Stimulated activated CD4-positive, alpha-beta T cell treated with anti-CD3 and anti-CD28 coated beads, TNF-alpha, amount 100 ng/mL, for 48 hours (primary cell): ENCODE measurements at regions not wholly inside any gene's neighbourhood (a gene's known extent, or its start where the extent isn't known, plus 50 kb on each side); places are given as distances from the start of the nearest gene placed in this dataset.

ENCODE experiments used
- DNase-seq, 3 donors: peaks; one replicate each; pipeline ENCODE4 v3.0.0-alpha.2; 2020; ENCODE audit warnings: low read depth in 3 of 3

DNA sequence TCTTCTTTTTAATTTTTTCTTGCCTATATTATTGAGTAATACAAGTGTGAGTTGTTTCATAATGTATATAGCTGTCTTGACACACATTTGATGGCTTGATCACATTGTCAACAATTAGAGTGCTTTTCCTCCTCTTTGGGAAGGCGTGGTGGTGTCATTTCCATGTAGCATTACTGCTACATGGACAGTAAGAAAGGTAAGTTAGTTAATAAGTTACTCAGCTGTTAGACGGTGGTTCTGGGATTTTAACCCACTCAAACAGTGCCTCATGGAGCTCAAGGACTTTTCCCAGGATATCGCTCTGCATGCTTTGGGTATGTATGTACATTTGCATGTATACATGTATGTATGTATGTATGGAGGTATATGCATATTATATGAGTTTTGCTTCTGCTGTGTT is 94.6 kb downstream of the HAPSTR1 start:
- no peak for DNase-seq

DNA sequence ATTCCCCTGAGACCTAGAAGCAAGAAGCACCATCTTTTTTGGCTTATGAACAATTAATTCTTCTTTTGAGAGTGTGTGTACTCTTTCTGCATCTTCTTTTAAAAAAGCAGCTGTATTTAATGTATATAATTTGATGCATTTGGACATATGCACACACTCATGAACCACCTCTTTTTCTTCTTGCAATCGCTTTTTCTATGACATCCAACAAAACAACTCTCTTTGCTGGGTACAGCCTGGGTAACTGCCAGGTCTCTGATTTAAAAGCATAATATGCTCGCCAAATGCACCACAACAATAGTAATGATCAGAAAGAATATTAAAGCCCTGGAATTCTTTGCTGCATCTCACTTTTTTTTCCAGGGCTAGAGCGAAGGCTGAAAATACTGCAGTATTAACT is 97.3 kb downstream of the HAPSTR1 start:
- no peak for DNase-seq

DNA sequence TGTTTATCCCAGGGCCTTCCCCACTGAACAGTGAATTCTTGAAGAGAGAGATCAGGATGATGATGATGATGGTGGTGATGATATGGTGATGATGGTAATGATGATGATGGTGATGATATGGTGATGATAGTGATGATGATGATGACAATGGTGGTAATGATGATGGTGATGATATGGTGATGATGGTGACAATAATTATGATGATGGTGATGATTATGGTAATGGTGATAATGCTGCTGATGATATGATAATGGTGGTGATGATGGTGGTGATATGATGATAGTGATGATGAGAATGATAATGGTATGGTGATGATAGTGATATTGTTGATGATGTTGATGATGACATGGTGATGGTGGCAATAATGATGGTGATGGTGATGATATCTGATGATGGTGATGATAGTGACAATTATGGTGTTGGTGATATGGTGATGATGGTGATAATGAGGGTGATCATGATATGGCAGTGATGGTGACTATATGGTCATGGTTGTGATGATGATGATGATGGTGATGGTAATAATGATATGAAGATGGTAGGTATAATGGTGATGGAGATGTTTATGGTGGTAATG is 99.9 kb downstream of the HAPSTR1 start:
- DNase-seq: no peak

DNA sequence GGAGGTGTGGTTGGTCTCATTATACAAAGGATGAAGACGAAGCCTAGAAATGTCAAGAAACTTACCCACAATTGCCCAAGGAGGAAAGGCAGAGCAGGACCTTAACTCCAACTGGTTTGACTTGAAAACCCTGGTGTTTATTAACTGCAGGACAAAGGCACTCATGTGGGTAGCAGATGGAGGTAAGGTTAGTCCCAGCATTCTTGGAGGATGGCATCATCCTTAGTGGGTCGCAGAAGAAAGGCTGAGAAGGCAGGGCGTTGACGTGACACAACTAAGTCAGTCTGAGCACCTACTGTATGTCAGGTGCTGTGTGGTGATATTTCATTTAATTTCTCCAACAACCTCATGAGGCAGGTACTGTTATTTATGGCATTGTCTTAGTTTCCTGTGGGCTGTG is 101.3 kb downstream of the HAPSTR1 start:
- DNase-seq: no peak

DNA sequence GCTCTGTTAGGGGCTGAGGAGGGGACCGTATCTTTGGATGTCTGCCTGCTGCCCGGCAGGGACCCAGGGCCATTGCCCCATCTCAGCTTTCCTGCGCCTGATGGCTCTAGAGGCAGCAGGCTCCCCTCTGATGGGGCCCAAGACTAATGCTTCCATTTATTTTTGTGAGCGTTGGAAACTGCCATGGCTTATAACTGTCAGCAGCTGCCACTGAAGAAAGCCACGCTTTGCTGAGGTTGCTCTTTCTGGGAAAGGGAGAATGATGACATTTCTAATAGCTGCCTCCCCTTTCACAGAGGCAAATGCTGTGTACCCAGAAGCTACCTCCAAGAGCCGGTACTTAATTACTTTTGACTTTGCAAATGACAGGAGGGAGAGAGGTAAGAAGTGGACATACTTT is 103.8 kb downstream of the HAPSTR1 start:
- no peak for DNase-seq

- no peak for DNase-seq
Measured at GRCh38 chr16:9197957-9198661, 106.7 kb downstream of the HAPSTR1 start.

GRCh38 chr16:9199311-9199710 is 107.9 kb downstream of the HAPSTR1 start:
- DNase-seq: no peak

GRCh38 chr16:9199751-9200150 is 108.3 kb downstream of the HAPSTR1 start:
- DNase-seq: no peak

GRCh38 chr16:9203956-9204355 is 112.5 kb downstream of the HAPSTR1 start:
- no peak for DNase-seq

GRCh38 chr16:9205661-9206060 is 114.2 kb downstream of the HAPSTR1 start:
- DNase-seq: no peak

DNA sequence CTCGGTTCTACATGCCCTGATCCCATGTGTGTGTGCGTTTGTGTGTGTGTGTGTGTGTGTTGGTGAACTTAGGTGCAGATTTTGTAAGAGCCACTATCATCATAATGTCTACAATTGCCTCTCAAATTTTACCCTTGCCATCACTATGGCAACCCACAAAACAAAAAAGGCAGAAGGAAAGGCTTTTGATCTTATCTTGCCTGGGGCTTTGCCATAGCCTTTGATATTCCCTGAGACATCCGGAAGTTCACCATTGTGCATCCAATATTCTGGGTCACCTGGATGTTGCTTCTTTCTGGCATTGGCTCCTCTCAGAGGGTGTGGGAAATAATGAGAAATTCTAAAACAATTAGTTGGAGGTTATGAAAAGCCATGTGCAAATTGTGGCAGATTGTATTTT is 114.7 kb downstream of the HAPSTR1 start:
- DNase-seq: no peak

- no peak for DNase-seq
Measured at GRCh38 chr16:9212621-9213020, 121.2 kb downstream of the HAPSTR1 start.

DNA sequence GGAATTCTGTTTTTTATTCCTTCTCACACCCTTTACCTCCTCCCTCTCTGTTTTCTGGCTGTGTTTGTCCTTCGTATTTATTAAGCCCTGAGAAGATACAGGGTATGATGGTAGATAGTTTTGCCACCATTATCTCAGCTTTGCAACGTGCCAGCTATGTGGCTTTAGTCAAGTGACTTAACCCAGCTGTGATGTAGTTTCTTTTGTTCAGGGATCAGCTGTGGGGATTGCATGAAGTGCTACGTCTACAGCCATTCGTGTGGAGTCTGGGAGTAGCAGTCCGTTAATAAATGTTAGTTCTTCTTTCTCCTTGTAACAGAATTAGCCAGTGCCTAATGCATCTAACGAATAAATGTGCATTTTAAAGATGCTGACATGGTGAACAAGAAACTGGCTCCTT is 128.4 kb downstream of the HAPSTR1 start:
- DNase-seq: no peak

DNA sequence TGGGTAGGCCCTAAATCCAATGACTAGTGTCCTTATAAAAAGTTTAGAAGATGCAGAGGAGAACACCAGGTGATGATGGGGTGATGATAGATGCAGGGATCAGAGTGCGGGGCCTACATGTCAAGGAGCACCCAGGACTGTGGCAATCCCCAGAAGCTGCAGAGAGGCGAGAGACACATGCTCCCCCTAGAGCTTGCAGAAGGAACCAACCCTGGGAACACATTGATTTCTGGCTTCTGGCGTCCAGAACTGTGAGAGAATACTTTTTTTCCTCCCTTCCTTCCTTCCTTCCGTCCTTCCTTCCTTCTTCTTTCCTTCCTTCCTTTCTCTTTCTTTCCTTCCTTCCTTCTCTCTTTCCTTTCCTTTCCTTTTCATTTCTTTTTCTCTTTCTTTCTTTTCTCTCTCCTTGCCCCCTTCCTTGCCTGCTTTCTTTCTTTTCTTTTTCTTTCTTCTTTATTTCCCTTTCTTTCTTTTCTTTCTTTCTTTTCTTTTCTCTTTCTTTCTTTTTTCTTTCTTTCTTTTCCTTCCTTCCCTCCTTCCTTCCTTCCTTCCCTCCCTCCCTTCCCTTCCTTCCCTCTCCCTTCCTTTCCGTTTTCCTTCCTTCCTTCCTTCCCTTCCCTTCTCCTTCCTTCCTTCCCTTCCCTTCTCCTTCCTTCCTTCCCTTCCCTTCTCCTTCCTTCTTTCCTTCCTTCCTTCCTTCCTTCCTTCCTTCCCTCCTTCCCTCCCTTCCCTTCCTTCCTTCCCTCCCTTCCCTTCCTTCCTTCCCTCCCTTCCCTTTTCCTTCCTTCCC is 134.3 kb downstream of the HAPSTR1 start:
- no peak for DNase-seq

DNA sequence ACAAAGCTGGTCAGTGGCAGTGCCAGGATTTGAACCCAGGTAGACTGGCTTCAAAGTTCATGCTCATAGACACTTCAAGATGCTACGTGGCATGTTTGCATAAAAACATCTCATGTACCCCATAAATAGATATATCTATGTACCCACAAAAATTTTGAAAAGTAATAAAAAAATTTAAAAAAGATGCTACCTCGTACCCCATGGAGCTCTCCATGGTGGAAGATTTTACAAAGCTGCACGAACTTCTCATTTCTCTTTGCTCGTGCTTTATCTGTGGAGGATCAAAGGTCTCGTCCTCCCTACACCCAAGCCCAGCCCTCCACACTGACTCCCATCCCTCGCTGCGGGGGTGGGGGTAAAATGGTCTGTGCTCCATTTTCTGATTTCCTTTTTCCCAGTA is 135.5 kb downstream of the HAPSTR1 start:
- DNase-seq: no peak

- no peak for DNase-seq
Measured at GRCh38 chr16:9231039-9231438, 139.6 kb downstream of the HAPSTR1 start.

DNA sequence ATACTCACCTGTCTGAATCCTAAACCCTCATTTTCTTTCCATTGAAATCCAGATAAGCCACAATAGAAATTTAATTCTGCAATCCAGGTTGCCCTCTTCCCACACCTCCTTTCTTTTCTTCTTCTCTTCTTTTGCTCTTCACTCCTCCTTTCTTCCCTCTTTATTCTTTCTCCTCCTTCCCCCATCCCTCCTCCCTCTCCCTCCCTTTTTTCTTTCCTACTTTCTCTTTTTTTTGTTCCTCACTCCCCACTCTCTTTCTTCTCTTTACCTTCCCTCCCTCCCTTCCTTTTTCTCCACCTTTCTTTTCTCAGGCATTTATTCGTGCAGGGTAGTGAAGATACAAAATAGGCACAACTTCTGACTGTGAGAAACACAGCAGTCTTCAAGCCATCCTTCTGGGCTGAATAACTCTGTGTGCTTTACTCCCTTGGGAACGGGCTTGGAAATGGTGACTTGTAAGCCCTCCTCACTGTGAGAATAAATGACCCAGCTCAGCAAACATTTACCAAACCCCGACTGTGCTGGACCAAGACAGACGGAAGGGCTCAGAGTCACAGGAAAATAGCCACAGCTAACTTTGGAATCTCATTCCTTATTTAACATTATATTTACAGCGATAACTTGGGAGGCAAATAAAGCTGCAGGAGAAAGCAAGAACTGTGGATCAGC is 140.8 kb downstream of the HAPSTR1 start:
- no peak for DNase-seq

DNA sequence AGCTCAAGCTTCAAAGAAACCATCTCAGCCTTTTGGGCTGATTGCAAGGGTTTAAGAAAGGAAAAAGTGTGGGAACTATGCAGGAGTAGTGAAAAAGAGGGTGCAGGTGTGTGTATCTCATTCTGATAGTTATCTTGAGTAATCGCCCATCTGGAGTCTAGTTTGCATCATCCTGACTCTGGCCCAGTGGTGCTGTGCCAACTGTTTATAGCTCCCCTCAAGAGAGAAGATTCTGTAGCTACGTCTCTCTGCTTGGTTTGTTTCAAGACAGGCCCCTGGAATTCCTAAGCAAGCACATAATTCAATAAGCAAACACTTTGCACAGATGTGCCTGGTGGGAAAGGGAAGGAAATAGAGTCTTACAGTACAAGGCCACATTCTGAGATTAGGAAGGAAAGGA is 144.4 kb downstream of the HAPSTR1 start:
- DNase-seq: no peak

DNA sequence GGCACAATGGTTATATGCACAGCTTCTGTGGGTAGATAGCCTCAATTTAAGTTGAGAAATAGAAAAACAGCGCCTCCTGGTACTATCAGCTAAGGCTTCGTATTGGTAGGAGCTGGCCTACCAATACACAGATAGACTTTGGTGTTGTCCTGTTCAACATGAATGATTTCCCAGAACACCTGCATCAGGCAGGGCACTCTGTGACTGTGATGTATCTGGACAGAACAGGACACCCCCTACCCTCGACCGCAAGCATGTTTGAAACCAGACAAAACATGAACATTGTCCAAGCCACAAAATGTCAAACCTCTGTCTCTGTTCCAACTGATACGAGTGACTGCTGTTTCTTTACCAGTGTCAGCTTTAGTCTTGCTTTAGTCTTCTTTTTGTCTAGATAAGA is 144.9 kb downstream of the HAPSTR1 start:
- DNase-seq: no peak

- no peak for DNase-seq
Measured at GRCh38 chr16:9238346-9238745, 146.9 kb downstream of the HAPSTR1 start.

DNA sequence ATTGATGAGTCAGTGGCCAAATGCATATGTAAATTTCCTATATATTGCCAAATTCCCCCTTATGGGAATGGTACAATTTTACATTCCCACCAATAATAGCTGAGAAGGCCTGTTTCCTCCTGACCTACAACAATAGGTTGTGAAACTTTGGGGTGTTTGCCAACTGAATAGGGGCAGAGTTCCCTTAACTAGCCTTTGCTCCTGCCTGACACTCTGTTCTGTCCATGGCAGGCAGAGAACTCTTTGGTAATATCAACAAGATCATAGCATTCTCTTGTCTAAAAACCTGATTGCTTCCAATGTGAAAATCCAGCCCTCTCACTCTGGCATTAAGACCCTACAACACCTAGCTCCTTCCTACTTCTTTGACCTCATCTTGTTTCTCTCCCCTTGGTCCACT is 149.7 kb downstream of the HAPSTR1 start:
- DNase-seq: no peak

DNA sequence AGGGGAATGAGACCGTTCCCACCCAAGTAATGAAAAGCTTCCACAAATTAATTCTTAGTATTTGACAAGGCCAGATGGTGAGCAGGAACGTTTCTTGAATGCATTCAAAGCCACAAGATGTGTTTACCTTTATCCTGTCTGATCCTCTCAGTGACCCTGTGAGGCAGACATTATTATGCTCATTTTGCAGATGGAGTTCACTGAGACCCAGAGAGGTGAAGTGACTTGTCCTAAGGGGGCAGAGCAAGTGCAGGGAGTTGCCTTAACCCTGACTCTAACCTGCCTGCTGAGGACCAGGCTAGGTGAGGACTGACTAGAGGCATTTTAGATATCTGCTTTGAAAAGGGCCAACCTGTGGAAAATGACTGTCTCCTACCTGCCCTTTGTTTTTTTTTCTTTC is 156.7 kb downstream of the HAPSTR1 start:
- DNase-seq: no peak

DNA sequence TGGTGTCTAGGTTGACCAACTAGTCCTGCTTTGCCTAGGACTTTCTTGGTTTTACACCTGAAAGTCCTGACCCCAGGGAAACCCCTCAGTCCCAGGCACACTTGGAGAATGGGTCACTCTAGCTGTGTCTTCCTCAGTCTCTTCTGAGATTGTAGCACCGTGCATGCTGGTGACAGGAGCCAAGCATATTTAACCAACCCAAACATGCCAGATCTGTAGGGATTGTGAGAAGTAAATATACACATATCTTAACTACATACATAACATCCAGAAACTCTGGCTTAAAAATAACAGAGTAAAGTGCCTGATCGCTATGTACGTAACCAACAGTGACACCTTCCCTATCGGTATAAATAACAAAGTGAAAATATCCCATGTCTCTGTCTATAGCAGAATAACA is 158.1 kb downstream of the HAPSTR1 start:
- DNase-seq: no peak
